SK-N-SH (cell line): ENCODE measurements at regions not wholly inside any gene's neighbourhood (a gene's known extent, or its start where the extent isn't known, plus 50 kb on each side); places are given as distances from the start of the nearest gene placed in this dataset.

Source experiments
- CTCF ChIA-PET: fragments of 300-600, 350-600 bp; formaldehyde crosslinking; extraction: SDS; loops from one replicate; lab custom pipeline; 2021; lab: Yijun Ruan, JAX
- POLR2A ChIA-PET: fragments of 350-600 bp; sonication (Branson Sonifier 250); formaldehyde crosslinking; extraction: SDS; loops from one replicate; lab custom pipeline; 2020; ENCODE audit warnings: antibody characterized with exemption, inconsistent platforms; lab: Yijun Ruan, JAX
- DNase-seq: peaks from one replicate; pipeline ENCODE4 v3.0.0; 2012
- H2AFZ ChIP-seq: fragments of 200-600 bp; sonication (generic); 2 replicates; pipeline ENCODE4 v1.8.1; 2016; ENCODE audit warnings: antibody characterized with exemption, mild to moderate bottlenecking, low read depth
- H3F3A ChIP-seq: fragments of 200-600 bp; sonication (generic); replicated peaks from 2 replicates; pipeline ENCODE3; 2016; ENCODE audit warnings: antibody characterized with exemption, mild to moderate bottlenecking; ENCODE audit not compliant: insufficient read depth
- H3K27ac ChIP-seq, 2 experiments: fragments of 200-500 bp in 1 of 2; fragments of 200-600 bp in 1 of 2; sonication (Bioruptor generic) in 1 of 2; sonication (generic), shearing (Covaris generic) in 1 of 2; 2 replicates each; pipeline versions ENCODE4 v1.5.1 to v1.6.1; 2014 to 2016; ENCODE audit warnings: low read depth in 2 of 2, inconsistent platforms in 1 of 2, low read length in 1 of 2, mild to moderate bottlenecking in 1 of 2, mixed read lengths in 1 of 2
- H3K27me3 ChIP-seq: fragments of 200-600 bp; sonication (generic), shearing (Covaris generic); 2 replicates; pipeline ENCODE4 v1.6.1; 2016; ENCODE audit warnings: mixed run types; ENCODE audit not compliant: insufficient read depth
- H3K36me3 ChIP-seq, 2 experiments: fragments of 200-500 bp in 1 of 2; fragments of 200-600 bp in 1 of 2; sonication (Bioruptor generic) in 1 of 2; sonication (generic) in 1 of 2; replicated peaks in 1 of 2; 2 replicates each; pipeline versions ENCODE3 to v1.5.1; 2014 to 2016; ENCODE audit warnings: low read length in 1 of 2, mild to moderate bottlenecking in 1 of 2; ENCODE audit not compliant: insufficient read depth in 2 of 2, control insufficient read depth in 1 of 2
- H3K4me1 ChIP-seq, 2 experiments: fragments of 200-500 bp in 1 of 2; fragments of 200-600 bp in 1 of 2; sonication (Bioruptor generic) in 1 of 2; sonication (generic), shearing (Covaris generic) in 1 of 2; 2 replicates each; pipeline versions ENCODE4 v1.5.1 to v1.6.1; 2014 to 2016; ENCODE audit warnings: low read depth in 1 of 2, low read length in 1 of 2, mixed run types in 1 of 2; ENCODE audit not compliant: insufficient read depth in 2 of 2, control insufficient read depth in 1 of 2
- H3K4me2 ChIP-seq: fragments of 200-600 bp; sonication (generic), shearing (Covaris generic); 2 replicates; pipeline ENCODE4 v1.6.1; 2017; ENCODE audit warnings: mixed run types
- H3K4me3 ChIP-seq, 2 experiments: fragments of 200-500 bp in 1 of 2; fragments of 200-600 bp in 1 of 2; sonication (Bioruptor generic) in 1 of 2; sonication (generic), shearing (Covaris generic) in 1 of 2; 2 replicates each; pipeline versions ENCODE4 v1.5.1 to v1.8.1; 2014 to 2016; ENCODE audit warnings: low read depth in 2 of 2, inconsistent platforms in 1 of 2, low read length in 1 of 2, mild to moderate bottlenecking in 1 of 2, mixed read lengths in 1 of 2, moderate library complexity in 1 of 2
- H3K79me2 ChIP-seq: fragments of 200-600 bp; sonication (generic); 2 replicates; pipeline ENCODE4 v1.8.1; 2017; ENCODE audit warnings: mild to moderate bottlenecking; ENCODE audit not compliant: insufficient read depth
- H3K9ac ChIP-seq: fragments of 200-600 bp; sonication (generic); 2 replicates; pipeline ENCODE4 v1.6.1; 2017; ENCODE audit warnings: mixed run types
- H3K9me2 ChIP-seq: fragments of 200-600 bp; sonication (generic); 2 replicates; pipeline ENCODE4 v1.6.1; 2017; ENCODE audit warnings: mixed run types
- H3K9me3 ChIP-seq: fragments of 200-600 bp; sonication (generic); 2 replicates; pipeline ENCODE4 v1.6.1; 2017; ENCODE audit warnings: mixed run types, mild to moderate bottlenecking, moderate library complexity
- H4K20me1 ChIP-seq: fragments of 200-600 bp; sonication (generic); 2 replicates; pipeline ENCODE4 v1.6.1; 2017; ENCODE audit warnings: mild to moderate bottlenecking, mixed run types; ENCODE audit not compliant: insufficient read depth
- EP300 ChIP-seq, 2 experiments: IDR thresholded peaks; 2 replicates each; pipeline versions ENCODE4 v1.4.0 to v1.6.1; 2012; ENCODE audit warnings: borderline replicate concordance in 1 of 2, low read depth in 1 of 2, low read length in 1 of 2
- FOSL2 ChIP-seq: IDR thresholded peaks from 2 replicates; pipeline ENCODE4 v1.4.0; 2012; ENCODE audit warnings: low read depth, mild to moderate bottlenecking, moderate library complexity, borderline replicate concordance
- FOXM1 ChIP-seq: IDR thresholded peaks from 2 replicates; pipeline ENCODE4 v1.4.0; 2012; ENCODE audit warnings: low read depth, mild to moderate bottlenecking
- NRF1 ChIP-seq: IDR thresholded peaks from 2 replicates; pipeline ENCODE4 v1.6.1; 2012; ENCODE audit warnings: low read depth, mild to moderate bottlenecking, low read length
- REST ChIP-seq: IDR thresholded peaks from 2 replicates; pipeline ENCODE4 v1.6.1; 2012; ENCODE audit warnings: mild to moderate bottlenecking, low read depth, low read length, moderate library complexity
- SIN3A ChIP-seq: IDR thresholded peaks from 2 replicates; pipeline ENCODE4 v1.6.1; 2012; ENCODE audit warnings: low read depth, mild to moderate bottlenecking, low read length, moderate library complexity, borderline replicate concordance
- TEAD4 ChIP-seq: IDR thresholded peaks from 2 replicates; pipeline ENCODE4 v1.4.0; 2012; ENCODE audit warnings: mild to moderate bottlenecking, borderline replicate concordance; ENCODE audit not compliant: insufficient read depth
- WGBS: methylation state at CpG from one replicate; pipeline ENCODE4 v1.1.6; 2017; ENCODE audit warnings: low lambda C conversion rate; 5-methylcytosine and 5-hydroxymethylcytosine counted together

DNA sequence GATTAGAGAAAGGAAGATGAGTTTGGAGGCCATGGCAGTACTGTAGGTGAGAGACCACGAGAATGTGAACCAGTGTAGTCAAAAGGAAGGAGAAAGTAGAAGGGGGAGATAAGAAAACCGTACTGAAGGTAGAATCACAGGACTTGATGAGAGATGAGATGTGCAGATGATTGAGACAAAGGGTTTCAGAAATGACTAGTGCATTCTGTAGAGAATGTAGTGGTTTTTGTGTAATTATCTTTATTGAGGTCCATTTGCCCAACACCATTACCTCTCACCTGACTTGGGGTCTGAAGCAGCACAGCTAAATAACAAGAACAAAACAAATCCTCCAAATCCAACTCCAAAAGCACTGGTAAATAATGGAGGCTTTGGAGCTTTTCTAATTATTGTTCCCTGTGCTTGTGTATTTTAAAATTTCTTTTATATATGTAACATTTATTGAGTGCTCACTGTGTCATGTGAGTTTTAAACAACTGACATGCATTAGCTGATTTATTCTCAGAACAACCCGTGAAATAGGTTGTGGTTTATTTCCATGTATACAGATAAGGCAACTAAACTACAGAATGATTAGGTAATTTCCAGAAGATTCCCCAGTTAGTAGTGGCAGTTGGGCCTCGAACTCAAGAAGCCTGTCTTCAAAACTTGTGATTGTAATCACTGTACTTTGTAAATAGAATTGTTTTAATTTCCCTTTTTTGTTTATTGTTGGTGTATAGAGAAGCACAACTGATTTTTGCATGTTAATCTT lies 390.0 kb downstream of the AEBP2 start:
- Histone ChIP-seq H3K4me3 (no peak overlapping the region), H3K4me1 (no peaks in the 10 kb centered on the region), H3K27ac (no peak overlapping the region), H4K20me1 (no peaks in the 10 kb centered on the region), H3F3A (peaks cover 2% of the 10 kb centered on the region), H3K79me2 (no peaks in the 10 kb centered on the region), H3K4me2 (no peak overlapping the region), H3K9ac (no peak overlapping the region), H3K9me3 (no peaks in the 10 kb centered on the region), H3K36me3 (no peaks in the 10 kb centered on the region), H3K9me2 (no peaks in the 10 kb centered on the region), H2AFZ (no peak overlapping the region), H3K27me3 (no peaks in the 10 kb centered on the region)
- POLR2A ChIA-PET, result no interaction called here
- WGBS, result 46% methylated on average over 4 of the region's 4 CpGs
- no peak for TF ChIP-seq FOXM1
- DNase-seq, result no peak
- CTCF ChIA-PET, result interaction anchor here (1.2 kb wide), 1 partner anchor 9 kb away, joined by 4 read pairs; no protein-coding TSS in a partner anchor

DNA sequence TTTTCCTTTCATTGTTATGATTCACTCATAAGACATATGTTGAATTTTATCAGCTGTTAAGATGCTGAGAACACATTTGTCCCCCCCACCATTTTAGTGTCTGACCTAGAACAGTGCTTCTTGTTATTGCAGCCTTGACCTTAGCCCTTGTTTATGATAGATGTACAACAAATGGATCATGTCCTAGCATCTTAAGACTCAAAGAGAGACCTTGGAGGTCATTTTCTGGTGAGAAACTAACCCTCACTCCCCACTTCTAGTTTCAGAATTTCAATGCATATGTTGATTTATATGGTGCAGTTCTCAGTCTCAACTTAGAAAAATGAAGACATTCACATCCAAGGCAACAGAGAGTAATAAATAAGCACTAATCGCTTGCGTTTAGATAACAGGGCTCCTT lies 391.2 kb downstream of the AEBP2 start:
- DNase-seq, result no peak
- Histone ChIP-seq H3K79me2 (no peaks in the 10 kb centered on the region), H2AFZ (no peak overlapping the region), H3K4me3 (no peak overlapping the region), H3K9ac (no peak overlapping the region), H3K4me2 (no peak overlapping the region), H3K27ac (no peak overlapping the region), H4K20me1 (no peaks in the 10 kb centered on the region), H3K36me3 (no peaks in the 10 kb centered on the region), H3F3A (peaks cover 3% of the 10 kb centered on the region), H3K9me2 (no peaks in the 10 kb centered on the region)
- CTCF ChIA-PET, result interaction anchor here (0.9 to 1.2 kb wide), 2 partner anchors 11 to 19 kb away, joined by 3 to 4 read pairs; no protein-coding TSS in a partner anchor
- TF ChIP-seq TEAD4 (no peak), FOSL2 (no peak), SIN3A (no peak), NRF1 (no peak), EP300 (IDR thresholded peaks at IDR 0.05; ENCODE audit: borderline replicate concordance in 1 of 2, low read depth in 1 of 2, low read length in 1 of 2) (no peak), REST (no peak)
- TF ChIP-seq, all 33 proteins: peak for 0
- H3K4me1 ChIP-seq, result no peaks in the 10 kb centered on the region
- H3K27me3 ChIP-seq, result no peaks in the 10 kb centered on the region
- no peaks in the 10 kb centered on the region for H3K9me3 ChIP-seq
- POLR2A ChIA-PET, result no interaction called here
- 93% methylated on average over 2 of the region's 2 CpGs for WGBS
